Lung (tissue), 11 donors: ENCODE measurements at regions not wholly inside any gene's neighbourhood (a gene's known extent, or its start where the extent isn't known, plus 50 kb on each side); places are given as distances from the start of the nearest gene placed in this dataset.

Experiments used
- ATAC-seq: fragments of 200-7000 bp; cut with Tn5 transposase; one replicate; pipeline ENCODE4 v1.9.1; 2020; ENCODE audit warnings: moderate number of reproducible peaks; ENCODE audit not compliant: insufficient read depth, low FRiP score
- DNase-seq, 3 donors: peaks; one replicate each; pipeline ENCODE4 v3.0.0-alpha.2; 2013 to 2017
- H3K27ac ChIP-seq, 2 donors: one replicate each; pipeline ENCODE4 v1.5.1; 2013; ENCODE audit warnings: mild to moderate bottlenecking in 2 of 2, moderate library complexity in 2 of 2, control low read depth in 1 of 2, inconsistent platforms in 1 of 2, low read depth in 1 of 2, low read length in 1 of 2
- H3K27me3 ChIP-seq, 3 donors: one replicate each; pipeline ENCODE4 v1.5.1; 2013; ENCODE audit warnings: low read length in 2 of 3; ENCODE audit not compliant: control insufficient read depth in 3 of 3, insufficient read depth in 3 of 3
- H3K36me3 ChIP-seq, 4 donors: one replicate each; pipeline ENCODE4 v1.5.1; 2013; ENCODE audit warnings: low read length in 4 of 4, mild to moderate bottlenecking in 1 of 4, moderate library complexity in 1 of 4; ENCODE audit not compliant: control insufficient read depth in 4 of 4, insufficient read depth in 4 of 4
- H3K4me1 ChIP-seq, 5 donors: one replicate each; pipeline ENCODE4 v1.5.1; 2013; ENCODE audit warnings: low read length in 5 of 5, mild to moderate bottlenecking in 2 of 5, moderate library complexity in 1 of 5; ENCODE audit not compliant: control insufficient read depth in 5 of 5, insufficient read depth in 5 of 5
- H3K4me3 ChIP-seq: one replicate; pipeline ENCODE4 v1.5.1; 2013; ENCODE audit warnings: mild to moderate bottlenecking, control low read depth, moderate library complexity
- H3K9ac ChIP-seq, 2 donors: one replicate each; pipeline ENCODE4 v1.5.1; 2013; ENCODE audit warnings: low read length in 2 of 2, control low read depth in 1 of 2; ENCODE audit not compliant: insufficient read depth in 1 of 2
- H3K9me3 ChIP-seq, 4 donors: one replicate each; pipeline ENCODE4 v1.5.1; 2013; ENCODE audit warnings: low read length in 3 of 4, mild to moderate bottlenecking in 1 of 4, moderate library complexity in 1 of 4; ENCODE audit not compliant: control insufficient read depth in 4 of 4, insufficient read depth in 3 of 4
- CTCF ChIP-seq: IDR thresholded peaks from 2 replicates; pipeline ENCODE4 v1.5.1; 2012; ENCODE audit warnings: mild to moderate bottlenecking; ENCODE audit errors: control extremely low read depth, extremely low read depth
- WGBS, 2 donors: extraction: QIAGEN DNeasy Blood & Tissue Kit; methylation state at CpG; one replicate each; pipeline ENCODE4 v1.1.7; 2013; 5-methylcytosine and 5-hydroxymethylcytosine counted together
- donor health status: control.
- donor health status: control.
- donor health status: Bipolar disorder and iron deficiency.
- donor health status: healthy.
- donor health status: DM: yes; HTN: yes; CAD: no.

GRCh38 chr20:51077686-51078060 lies 54.8 kb upstream of the KCNG1 start:
- ATAC-seq = no peak

GRCh38 chr20:51076786-51077685 lies 54.1 kb upstream of the KCNG1 start:
- no peak overlapping the region for H3K4me3 ChIP-seq
- 59 to 71% methylated on average over 11 of the region's 11 CpGs for WGBS, 2 donors
- peaks cover 0 to 23% (median 0%) of the 10 kb centered on the region in 5 donors for H3K4me1 ChIP-seq
- no peak for ATAC-seq
- H3K27me3 ChIP-seq = peaks cover 0 to 14% (median 0%) of the 10 kb centered on the region in 3 donors
- no peaks in the 10 kb centered on the region for H3K36me3 ChIP-seq
- peaks cover 0 to 9% (median 0%) of the 10 kb centered on the region in 4 donors for H3K9me3 ChIP-seq
- peak in 2 of 3 donors; percentile 34 to 56 for DNase-seq
- TF ChIP-seq CTCF = no peak
- no peak overlapping the region for H3K27ac ChIP-seq
- H3K9ac ChIP-seq = no peak overlapping the region

More at GRCh38 chr20:51077686-51078060, 54.8 kb upstream of the KCNG1 start:
- peaks cover 0 to 9% (median 0%) of the 10 kb centered on the region in 4 donors for H3K9me3 ChIP-seq
- peaks cover 0 to 14% (median 0%) of the 10 kb centered on the region in 3 donors for H3K27me3 ChIP-seq
- H3K9ac ChIP-seq = no peak overlapping the region
- WGBS, 2 donors = 24 to 34% methylated on average over 8 of the region's 8 CpGs
- no peak overlapping the region for H3K27ac ChIP-seq
- TF ChIP-seq CTCF = no peak
- no peak overlapping the region for H3K4me3 ChIP-seq
- H3K36me3 ChIP-seq = no peaks in the 10 kb centered on the region
- H3K4me1 ChIP-seq = peaks cover 0 to 23% (median 0%) of the 10 kb centered on the region in 5 donors
- no peak for DNase-seq

- ATAC-seq = no peak
These were observed 51.2 kb upstream of the KCNG1 start for GRCh38 chr20:51074062-51074461.

More at GRCh38 chr20:51074062-51074461, 51.2 kb upstream of the KCNG1 start:
- WGBS, 2 donors = 92 to 97% methylated on average over 1 of the region's 1 CpG
- Histone ChIP-seq H3K9ac (no peak overlapping the region), H3K36me3 (no peaks in the 10 kb centered on the region), H3K9me3 (peaks cover 0 to 9% (median 0%) of the 10 kb centered on the region in 4 donors), H3K4me3 (no peak overlapping the region), H3K27ac (no peak overlapping the region), H3K27me3 (peaks cover 0 to 14% (median 0%) of the 10 kb centered on the region in 3 donors), H3K4me1 (peaks cover 0 to 14% (median 0%) of the 10 kb centered on the region in 5 donors)
- TF ChIP-seq CTCF = no peak
- no peak for DNase-seq
